ENCODE measurements at regions not wholly inside any gene's neighbourhood (a gene's known extent, or its start where the extent isn't known, plus 50 kb on each side); places are given as distances from the start of the nearest gene placed in this dataset.

DNA sequence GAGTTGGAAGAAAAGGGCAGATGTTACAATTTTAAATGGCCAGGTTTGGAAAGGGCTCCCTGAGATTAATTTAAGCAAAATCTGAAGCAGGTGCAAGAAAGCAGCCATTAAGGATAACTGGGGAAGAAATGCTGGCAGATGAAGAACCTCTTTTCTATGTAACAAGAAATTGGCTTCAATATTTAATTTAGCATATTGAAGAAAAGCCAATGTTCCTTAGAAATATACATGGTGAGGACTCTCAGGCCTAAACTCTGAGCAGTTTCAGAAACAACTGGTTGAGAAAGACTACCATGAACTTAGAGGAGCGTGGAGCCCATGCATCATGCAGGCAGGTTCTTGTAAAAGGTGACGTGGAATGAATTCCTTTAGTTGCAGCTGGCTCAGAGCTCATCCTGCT, 152.8 kb downstream of the LRIG3 start:
- Histone ChIP-seq H3K27me3 (no peaks in the 10 kb centered on the region), H3K27ac (no peak overlapping the region), H3K36me3 (no peaks in the 10 kb centered on the region), H3K9me3 (no peaks in the 10 kb centered on the region), H3K4me1 (peaks cover 17 to 35% (median 22%) of the 10 kb centered on the region in 3 donors), H3K4me3 (no peak overlapping the region)
- TF ChIP-seq, protein P1, sequence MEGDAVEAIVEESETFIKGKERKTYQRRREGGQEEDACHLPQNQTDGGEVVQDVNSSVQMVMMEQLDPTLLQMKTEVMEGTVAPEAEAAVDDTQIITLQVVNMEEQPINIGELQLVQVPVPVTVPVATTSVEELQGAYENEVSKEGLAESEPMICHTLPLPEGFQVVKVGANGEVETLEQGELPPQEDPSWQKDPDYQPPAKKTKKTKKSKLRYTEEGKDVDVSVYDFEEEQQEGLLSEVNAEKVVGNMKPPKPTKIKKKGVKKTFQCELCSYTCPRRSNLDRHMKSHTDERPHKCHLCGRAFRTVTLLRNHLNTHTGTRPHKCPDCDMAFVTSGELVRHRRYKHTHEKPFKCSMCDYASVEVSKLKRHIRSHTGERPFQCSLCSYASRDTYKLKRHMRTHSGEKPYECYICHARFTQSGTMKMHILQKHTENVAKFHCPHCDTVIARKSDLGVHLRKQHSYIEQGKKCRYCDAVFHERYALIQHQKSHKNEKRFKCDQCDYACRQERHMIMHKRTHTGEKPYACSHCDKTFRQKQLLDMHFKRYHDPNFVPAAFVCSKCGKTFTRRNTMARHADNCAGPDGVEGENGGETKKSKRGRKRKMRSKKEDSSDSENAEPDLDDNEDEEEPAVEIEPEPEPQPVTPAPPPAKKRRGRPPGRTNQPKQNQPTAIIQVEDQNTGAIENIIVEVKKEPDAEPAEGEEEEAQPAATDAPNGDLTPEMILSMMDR (IDR thresholded peaks at IDR 0.05) = no peak
- ATAC-seq (no peak), DNase-seq (no peak), FAIRE-seq (no peak)
- 89 to 94% methylated on average over 2 of the region's 2 CpGs for WGBS, 2 donors
- intact Hi-C loops (cut with DNase I) = no loop called here

DNA sequence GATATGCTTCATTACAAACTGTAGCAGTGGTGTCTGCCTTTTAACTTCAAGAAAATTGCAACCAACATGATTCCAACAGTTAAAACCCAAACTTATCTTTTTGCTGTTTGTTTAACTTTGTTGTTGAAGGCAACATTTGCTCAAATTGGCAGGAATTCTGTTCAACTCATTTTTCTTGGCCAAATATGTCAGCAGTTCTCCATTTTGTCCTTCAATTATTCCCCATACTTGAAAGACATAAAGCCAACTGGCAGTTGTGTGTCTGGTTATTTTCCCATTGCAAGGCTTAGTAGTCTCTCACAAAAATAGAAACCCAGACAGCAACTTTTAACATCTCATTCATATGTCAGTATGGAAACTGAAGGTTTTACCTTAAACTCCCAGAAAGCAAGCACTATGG, 146.3 kb downstream of the LRIG3 start:
- H3K27ac ChIP-seq = peak overlapping the region in 1 of 4 donors; percentile 48
- no peaks in the 10 kb centered on the region for H3K9me3 ChIP-seq
- intact Hi-C loops (cut with DNase I) = no loop called here
- ATAC-seq (peak; percentile 33 to 59 (median 39)), DNase-seq (no peak), FAIRE-seq (no peak)
- H3K4me3 ChIP-seq = no peak overlapping the region
- H3K4me1 ChIP-seq = peaks cover 0 to 10% (median 6%) of the 10 kb centered on the region in 3 donors
- no peaks in the 10 kb centered on the region for H3K36me3 ChIP-seq
- TF ChIP-seq, protein P1 (IDR thresholded peaks at IDR 0.05) = no peak
- no peaks in the 10 kb centered on the region for H3K27me3 ChIP-seq

DNA sequence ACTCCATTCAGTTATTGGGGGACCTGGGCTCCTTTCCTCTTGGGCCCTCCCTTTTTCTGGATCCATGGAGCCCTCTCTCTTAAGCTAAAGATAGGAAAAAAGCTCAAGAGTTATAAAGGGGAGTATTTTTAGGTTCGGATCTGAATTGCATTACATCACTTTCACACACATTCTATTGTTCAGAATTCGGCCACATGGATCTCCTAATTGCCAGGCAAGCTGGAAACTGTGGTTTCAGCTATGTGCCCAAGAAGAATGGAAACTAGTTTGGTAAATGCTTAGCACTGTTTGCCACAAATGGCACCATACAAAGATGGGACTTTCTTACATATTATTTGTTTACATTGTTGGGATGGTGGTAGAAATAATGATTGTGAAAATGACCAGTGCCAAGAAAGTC, 145.6 kb downstream of the LRIG3 start:
- WGBS, 2 donors = 84 to 87% methylated on average over 2 of the region's 2 CpGs
- FAIRE-seq = no peak
- Histone ChIP-seq H3K4me3 (no peak overlapping the region), H3K9me3 (no peaks in the 10 kb centered on the region), H3K27me3 (no peaks in the 10 kb centered on the region), H3K4me1 (peaks cover 0 to 10% (median 6%) of the 10 kb centered on the region in 3 donors), H3K36me3 (no peaks in the 10 kb centered on the region), H3K27ac (no peak overlapping the region)
- no peak for ATAC-seq
- TF ChIP-seq, protein P1 (IDR thresholded peaks at IDR 0.05) = no peak
- intact Hi-C loops (cut with DNase I) = no loop called here
- no peak for DNase-seq

DNA sequence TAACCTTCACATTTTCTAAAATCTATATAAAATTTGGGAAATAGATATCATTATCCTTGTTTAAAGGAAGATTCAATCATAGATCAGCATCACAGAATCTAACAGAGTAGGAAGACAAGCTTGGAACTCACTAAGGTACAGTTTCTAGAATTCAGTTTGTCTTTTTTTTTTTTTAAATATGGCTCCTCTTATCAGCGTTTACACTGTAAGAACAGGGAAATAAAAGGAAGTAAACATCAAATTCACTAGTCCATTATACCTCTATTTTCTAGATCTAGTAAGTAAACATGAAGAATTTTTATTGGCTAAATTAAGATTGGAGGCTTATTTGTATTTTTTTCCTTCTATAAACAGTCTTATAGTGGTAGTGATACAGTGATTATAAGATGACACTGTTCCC, 144.9 kb downstream of the LRIG3 start:
- no peak overlapping the region for H3K27ac ChIP-seq

DNA sequence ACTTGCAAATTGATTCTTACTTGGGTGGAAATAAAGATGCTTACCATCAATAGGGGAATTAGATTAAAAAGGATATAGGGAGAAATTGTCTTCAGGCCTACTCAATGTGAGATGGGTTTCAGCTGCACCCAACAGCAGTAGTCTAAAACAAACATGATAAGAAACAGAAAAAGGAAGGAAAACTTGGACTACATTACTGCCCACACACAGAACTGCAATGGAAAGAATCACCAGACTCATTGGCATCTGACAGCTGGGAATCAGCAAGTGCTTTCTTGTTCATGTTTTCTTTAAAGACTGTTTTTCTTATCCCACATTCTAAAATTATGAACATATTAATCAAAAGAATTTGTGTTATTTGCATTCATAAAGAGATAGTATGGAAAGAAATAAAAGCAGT, 144.2 kb downstream of the LRIG3 start:
- intact Hi-C loops (cut with DNase I) = no loop called here
- no peak for FAIRE-seq
- H3K27ac ChIP-seq = no peak overlapping the region

More for the DNA sequence above, 144.9 kb downstream of the LRIG3 start:
- no peak for FAIRE-seq
- 35 to 41% methylated on average over 1 of the region's 1 CpG for WGBS, 2 donors
- no peaks in the 10 kb centered on the region for H3K9me3 ChIP-seq
- no peaks in the 10 kb centered on the region for H3K36me3 ChIP-seq
- no peaks in the 10 kb centered on the region for H3K27me3 ChIP-seq
- TF ChIP-seq, protein P1 (IDR thresholded peaks at IDR 0.05) = no peak
- peak in 3 of 4 donors; percentile 38 to 55 (median 55) for ATAC-seq
- H3K4me1 ChIP-seq = peaks cover 0 to 10% (median 6%) of the 10 kb centered on the region in 3 donors
- no peak for DNase-seq
- no peak overlapping the region for H3K4me3 ChIP-seq
- intact Hi-C loops (cut with DNase I) = no loop called here

More for the DNA sequence above, 144.2 kb downstream of the LRIG3 start:
- Histone ChIP-seq H3K4me1 (peaks cover 0 to 10% (median 6%) of the 10 kb centered on the region in 3 donors), H3K36me3 (no peaks in the 10 kb centered on the region), H3K9me3 (no peaks in the 10 kb centered on the region), H3K27me3 (no peaks in the 10 kb centered on the region), H3K4me3 (no peak overlapping the region)
- peak in 2 of 4 donors; percentile 81 to 89 for ATAC-seq
- peak in 1 of 6 donors; percentile 15 for DNase-seq
- TF ChIP-seq, protein P1 (IDR thresholded peaks at IDR 0.05) = no peak
